Kasumi-1 (cell line): ENCODE measurements at regions not wholly inside any gene's neighbourhood (a gene's known extent, or its start where the extent isn't known, plus 50 kb on each side); places are given as distances from the start of the nearest gene placed in this dataset.
"Not testable (repeated sequence)": the region's sequence is repeated elsewhere in the genome, so short reads cannot be mapped to it uniquely, and the experiment has no call there.

ENCODE experiments used
- DNase-seq, 2 experiments: peaks; one replicate each; lab custom pipeline; 2025; lab: John Stamatoyannopoulos, UW

DNA sequence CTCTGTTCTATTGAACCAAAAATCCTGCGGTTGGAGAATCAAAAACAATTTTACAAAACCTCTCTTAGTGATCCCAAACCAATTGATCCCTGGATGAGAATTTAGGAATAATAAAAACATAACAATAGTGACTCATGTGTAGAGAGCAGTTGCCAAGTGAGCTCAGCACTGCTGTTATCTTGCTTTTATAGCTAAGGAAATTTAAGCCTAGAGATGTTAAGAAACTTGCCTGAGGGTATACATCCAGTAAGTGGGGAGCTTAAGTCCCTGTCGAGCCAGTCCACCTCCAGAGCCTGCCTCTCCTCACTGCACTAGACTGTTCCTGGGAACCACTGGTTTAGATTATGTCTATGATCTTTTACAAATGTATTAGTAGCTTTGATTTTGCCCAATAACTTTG is 358.4 kb upstream of the LMCD1 start:
- DNase-seq, result no peak

DNA sequence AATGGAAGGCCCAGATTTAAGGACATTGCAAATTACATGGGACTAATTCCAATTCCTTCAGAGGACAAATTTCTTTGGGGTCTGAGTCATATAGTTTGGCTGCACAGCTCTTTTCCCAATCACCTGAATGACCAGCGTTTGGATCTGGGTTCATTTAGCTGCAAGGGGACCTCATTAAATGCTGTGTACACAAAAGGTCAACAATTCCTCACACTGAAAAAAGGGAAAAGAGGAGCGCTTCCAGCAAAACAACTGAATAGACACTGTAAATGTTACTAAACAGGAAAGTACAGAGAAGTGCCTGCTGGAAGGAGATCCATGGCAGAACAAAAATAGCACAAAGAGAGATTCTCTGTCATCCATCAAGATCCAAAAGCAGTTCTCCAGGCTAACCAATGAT is 356.0 kb upstream of the LMCD1 start:
- DNase-seq, result no peak

- DNase-seq, result no peak
Measured at GRCh38 chr3:8147711-8148110, 353.9 kb upstream of the LMCD1 start.

DNA sequence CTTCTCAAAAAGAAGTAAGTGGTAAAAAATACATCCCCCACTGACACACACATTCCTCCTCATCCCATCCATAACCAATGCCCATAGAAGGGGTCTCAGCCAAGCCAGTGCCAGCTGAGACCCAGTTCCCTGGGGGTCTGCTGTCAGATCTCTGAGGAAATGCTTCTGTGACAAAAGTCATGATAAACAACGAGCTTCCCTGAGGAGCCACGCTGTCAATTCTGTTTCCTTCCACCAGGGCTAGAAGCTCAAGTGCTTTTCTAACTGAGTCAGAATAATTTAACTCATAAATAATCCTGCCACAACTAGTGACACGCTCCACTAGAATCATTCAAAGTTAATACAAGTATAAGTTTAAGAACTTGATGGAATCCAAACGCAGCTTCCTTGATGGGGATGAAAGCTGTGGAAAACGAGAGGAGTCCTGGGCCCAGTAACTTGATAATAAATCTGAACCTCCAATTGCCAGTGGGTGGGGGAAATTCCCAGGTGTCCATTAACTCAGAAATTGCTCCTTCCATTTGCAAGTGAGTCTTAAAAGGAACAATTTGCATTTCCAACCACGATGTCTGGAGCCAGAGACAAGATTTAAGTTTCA is 348.7 kb upstream of the LMCD1 start:
- no peak for DNase-seq

GRCh38 chr3:8153800-8154199 is 347.8 kb upstream of the LMCD1 start:
- DNase-seq, result no peak

- no peak for DNase-seq
Measured at GRCh38 chr3:8154617-8155016, 347.0 kb upstream of the LMCD1 start.

DNA sequence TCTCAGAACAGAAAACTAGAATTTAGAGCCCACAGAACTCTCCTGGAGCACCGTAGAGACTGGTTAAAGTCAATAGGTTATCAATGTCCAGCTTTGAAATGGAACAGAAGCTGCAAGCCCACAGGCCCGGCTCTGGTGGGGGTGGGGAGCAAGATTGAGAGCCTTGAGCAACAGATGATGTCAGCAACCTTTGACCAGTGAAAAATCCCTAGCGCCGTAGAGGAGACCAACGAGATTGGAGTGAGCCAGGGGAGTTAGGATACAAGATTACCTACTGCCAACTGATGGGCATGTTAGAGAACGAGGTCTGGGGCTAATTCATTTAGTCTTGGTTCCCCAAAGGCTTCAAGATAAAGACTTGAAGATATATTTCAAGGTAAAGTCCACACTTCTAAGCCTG is 345.5 kb upstream of the LMCD1 start:
- DNase-seq, result no peak

GRCh38 chr3:8156831-8157230 is 344.8 kb upstream of the LMCD1 start:
- no peak for DNase-seq

GRCh38 chr3:8157640-8158039 is 344.0 kb upstream of the LMCD1 start:
- DNase-seq, result no peak

DNA sequence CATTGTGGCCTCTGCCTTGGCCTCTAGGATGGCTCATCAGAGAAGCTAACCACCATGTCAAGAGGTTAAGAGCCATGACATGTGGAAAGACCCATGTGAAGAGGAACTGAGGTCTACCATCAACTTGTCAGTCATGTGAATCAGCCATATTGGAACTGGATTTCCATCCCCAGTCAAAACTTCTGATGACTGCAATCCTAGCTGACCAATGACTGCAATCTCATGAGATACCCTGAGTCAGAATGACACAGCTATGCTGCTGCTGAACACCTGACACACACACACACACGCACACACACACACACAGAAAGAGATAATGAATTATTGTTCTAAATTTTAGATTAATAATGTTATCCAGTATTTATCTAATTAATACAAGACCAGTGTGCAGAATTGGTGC is 337.5 kb upstream of the LMCD1 start:
- DNase-seq, result no peak

- no peak for DNase-seq
Measured at GRCh38 chr3:8166014-8166413, 335.6 kb upstream of the LMCD1 start.

DNA sequence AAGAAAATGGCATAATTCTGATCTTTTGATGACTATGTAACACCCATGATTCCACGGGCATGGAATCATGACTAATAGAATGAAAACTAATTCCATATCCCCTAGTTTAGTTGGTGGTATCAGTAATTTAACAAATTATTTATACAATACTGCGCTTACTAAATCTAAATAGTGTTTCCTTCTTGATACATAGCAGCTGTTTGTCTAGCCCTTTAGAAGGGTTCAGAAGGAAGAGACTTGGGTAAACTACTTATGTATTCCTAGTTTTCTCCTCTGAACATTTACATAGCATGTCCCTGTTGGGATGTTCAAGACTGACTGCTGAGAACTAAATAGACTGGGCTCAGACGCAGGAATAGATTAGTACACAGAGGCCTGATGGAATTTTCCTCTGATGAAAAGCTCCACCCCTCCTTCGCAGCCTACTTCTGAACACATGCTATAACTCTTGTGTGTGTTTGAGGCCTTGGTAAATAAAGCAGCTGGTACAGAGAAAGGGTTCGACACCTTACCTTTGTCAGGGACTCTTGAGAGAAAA is 330.6 kb upstream of the LMCD1 start:
- DNase-seq, result no peak

- no peak for DNase-seq
Measured at GRCh38 chr3:8173892-8174291, 327.7 kb upstream of the LMCD1 start.

GRCh38 chr3:8176759-8177483 is 324.7 kb upstream of the LMCD1 start:
- not testable (repeated sequence) for DNase-seq

DNA sequence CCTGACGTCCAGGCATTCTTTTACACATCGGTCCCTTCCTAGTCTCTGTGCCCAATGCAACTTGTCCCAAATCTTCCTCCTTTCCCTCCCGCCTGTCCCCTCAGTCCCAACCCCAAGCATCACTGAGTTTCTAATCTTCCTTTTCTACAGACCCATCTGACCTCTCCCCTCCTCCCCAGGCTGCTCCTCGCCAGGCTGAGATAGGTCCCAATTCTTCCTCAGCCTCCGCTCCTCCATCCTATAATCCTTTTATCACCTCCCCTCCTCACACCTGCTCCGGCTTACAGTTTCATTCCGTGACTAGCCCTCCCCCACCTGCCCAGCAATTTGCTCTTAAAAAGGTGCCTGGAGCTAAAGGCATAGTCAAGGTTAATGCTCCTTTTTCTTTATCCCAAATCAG is 323.1 kb upstream of the LMCD1 start:
- not testable (repeated sequence) for DNase-seq

- DNase-seq, result no peak
Measured at GRCh38 chr3:8182904-8183303, 318.7 kb upstream of the LMCD1 start.

DNA sequence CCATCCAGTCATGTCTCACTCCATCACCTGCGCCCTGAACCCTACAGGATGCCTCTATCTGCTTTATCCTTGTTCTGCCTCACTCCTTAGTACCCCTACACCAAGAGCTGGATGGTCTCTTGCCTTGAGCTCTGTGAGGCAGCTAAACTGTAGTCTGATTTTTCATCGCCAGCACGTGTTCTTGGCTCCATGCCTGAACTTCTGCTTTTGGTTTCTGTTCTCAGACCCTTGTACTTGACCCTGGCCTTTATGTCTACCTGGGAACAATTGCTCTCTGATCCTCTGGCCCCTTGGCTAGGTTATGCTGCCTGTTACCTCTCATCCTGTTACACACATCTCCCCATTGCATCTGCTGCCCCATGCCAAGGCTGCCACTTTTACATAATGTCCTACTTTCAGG is 318.0 kb upstream of the LMCD1 start:
- peak in 1 of 2 experiments; percentile 15 for DNase-seq

DNA sequence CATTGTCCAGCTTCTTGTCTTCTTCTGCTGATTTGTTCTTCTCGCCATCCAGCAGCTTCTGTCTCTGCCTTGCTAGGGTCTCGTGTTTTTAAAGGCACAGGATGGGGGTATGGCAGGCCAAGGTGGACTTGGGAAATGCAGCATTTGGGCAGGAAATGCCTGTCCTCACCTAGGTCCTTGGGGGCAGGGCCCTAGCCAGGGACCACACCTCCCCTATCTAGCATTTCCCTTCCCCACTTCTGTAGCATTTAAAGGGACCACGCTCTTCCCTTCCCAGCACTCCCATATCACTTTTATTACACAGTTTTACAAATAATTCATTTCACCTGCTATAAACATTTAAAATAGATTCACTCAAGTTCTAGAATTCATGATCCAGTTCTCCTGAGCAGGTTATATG is 315.4 kb upstream of the LMCD1 start:
- DNase-seq, result no peak

DNA sequence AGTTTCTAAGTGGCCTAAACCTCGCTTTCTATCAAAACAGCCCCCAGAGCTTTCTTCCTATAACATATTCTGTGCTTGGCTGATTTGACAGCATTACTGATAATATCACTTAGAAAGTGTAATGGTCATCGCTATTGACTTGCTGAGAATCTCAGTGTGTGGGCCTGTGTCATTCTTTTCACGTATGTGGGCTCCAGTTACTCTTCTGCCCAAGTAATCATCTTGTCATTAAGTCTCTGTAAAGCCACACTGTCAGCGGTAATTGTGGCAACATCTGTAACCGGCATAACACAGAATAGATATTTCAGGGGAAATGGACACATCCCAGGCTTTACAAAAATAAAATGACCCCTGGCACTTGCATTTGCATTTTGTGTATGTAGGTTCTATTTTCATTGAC is 313.6 kb upstream of the LMCD1 start:
- no peak for DNase-seq

DNA sequence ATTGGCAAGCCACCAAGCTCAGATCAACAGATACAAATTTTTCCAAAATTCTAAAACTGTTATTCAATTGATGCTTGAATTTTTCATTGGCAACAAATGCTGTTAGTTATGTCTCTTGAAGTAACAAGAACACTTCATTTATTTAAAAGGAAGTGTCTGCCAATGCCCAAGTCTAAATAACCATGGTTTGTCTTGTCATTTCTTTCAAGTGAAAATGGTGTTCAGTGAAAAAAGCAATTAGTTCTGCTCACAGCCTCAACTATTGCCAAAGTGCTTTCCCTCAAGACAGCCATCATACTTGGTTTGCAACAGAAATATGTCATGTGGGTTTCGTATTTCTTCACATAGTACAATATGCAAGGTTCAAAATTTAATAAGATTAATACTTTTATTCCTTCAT is 312.6 kb upstream of the LMCD1 start:
- DNase-seq, result no peak

GRCh38 chr3:8191406-8191805 is 310.2 kb upstream of the LMCD1 start:
- DNase-seq, result no peak

DNA sequence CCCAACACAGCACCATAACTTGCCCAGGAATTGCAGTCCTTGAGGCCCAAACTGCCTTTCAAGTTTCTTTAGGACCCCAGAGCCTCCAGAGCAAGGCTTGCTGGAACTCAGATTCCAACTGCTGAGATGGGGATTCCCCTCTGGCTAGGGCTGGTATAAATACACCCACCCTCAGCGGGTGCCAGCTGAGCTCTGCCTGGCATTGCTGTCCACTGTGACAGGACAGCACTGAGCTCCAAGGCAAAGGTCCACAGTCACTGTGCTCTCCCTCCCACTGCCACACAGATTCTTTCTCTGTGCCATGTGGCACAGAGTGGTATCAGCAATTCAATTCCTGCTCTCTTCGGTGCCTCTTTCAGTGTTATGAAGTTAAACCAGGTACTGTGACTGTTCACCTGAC is 304.2 kb upstream of the LMCD1 start:
- DNase-seq, result no peak

- DNase-seq, result no peak
Measured at GRCh38 chr3:8198605-8199004, 303.0 kb upstream of the LMCD1 start.

DNA sequence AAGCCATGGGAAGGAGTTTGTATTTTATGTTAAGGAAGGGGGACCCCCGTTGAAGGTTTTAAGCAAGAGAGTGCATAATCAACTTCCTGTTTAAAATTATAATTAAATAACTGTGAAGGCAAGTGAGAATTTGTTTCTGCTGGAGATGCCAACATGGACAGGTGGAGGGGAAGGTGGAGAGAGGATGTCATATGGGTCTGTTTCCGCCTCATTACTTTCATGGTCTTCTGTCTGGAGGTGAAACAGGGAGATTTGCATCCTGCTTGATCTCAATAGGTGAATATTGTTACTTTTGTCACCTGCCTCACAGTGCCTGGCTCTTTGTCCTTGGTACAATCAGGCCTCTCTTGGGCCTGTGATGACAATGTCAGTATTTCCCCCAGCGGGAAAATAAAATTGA is 300.6 kb upstream of the LMCD1 start:
- no peak for DNase-seq
